ENCODE measurements at regions not wholly inside any gene's neighbourhood (a gene's known extent, or its start where the extent isn't known, plus 50 kb on each side); places are given as distances from the start of the nearest gene placed in this dataset.
"Not testable (repeated sequence)": the region's sequence is repeated elsewhere in the genome, so short reads cannot be mapped to it uniquely, and the experiment has no call there.

DNA sequence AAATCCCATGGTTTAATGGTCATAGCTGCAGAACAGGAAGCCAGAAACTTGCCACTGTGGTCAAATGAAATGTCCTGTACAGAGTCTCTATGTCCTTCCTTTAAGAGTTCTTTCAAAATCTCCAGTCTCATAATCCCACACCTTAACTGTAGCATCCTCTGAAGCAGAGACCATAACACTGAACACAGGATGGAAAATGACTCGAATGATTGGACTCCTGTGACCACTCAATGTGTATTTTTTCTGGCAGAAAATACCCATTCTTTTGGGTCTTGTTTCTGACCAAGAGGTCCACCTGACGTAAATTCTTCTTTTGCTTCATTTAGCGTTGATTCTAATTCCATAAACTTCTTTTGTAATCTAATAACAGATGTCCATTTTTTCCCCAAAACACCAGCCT is 181.4 kb upstream of the PLGLB2 start:
- DNase-seq (ENCODE audit: low read depth, low spot score); H2AFZ ChIP-seq (ENCODE audit: control insufficient read depth, low read length); H3K4me2 ChIP-seq (ENCODE audit: control insufficient read depth, extremely low read depth, insufficient read depth, low read depth, low read length); H3K79me2 ChIP-seq (ENCODE audit: control insufficient read depth, insufficient read depth, low read length); H3K27me3 ChIP-seq (ENCODE audit: control insufficient read depth, extremely low read depth, insufficient read depth, low read length); H4K20me1 ChIP-seq (ENCODE audit: control insufficient read depth, extremely low read depth, insufficient read depth, low read length); H3K9me3 ChIP-seq (ENCODE audit: control insufficient read depth, low read depth, low read length); H3K27ac ChIP-seq (ENCODE audit: control insufficient read depth, insufficient read depth, low read length); dilution Hi-C loops (cut with MboI; ENCODE audit: extremely low pct_ligation_motif_present, low sequenced_read_pairs); H3K36me3 ChIP-seq (ENCODE audit: control insufficient read depth in 2 of 2, extremely low read depth in 1 of 2, insufficient read depth in 2 of 2, low read length in 2 of 2); H3K9me1 ChIP-seq (ENCODE audit: control insufficient read depth, extremely low read depth, insufficient read depth, low read length); FAIRE-seq; H3K4me3 ChIP-seq (ENCODE audit: control insufficient read depth in 2 of 3, extremely low read depth in 1 of 3, insufficient read depth in 2 of 3, low read depth in 1 of 3, low read length in 3 of 3); H3K9ac ChIP-seq (ENCODE audit: control insufficient read depth, extremely low read depth, insufficient read depth, low read length); H3K4me1 ChIP-seq (ENCODE audit: control insufficient read depth, extremely low read depth, insufficient read depth, low read length): not testable (repeated sequence)

DNA sequence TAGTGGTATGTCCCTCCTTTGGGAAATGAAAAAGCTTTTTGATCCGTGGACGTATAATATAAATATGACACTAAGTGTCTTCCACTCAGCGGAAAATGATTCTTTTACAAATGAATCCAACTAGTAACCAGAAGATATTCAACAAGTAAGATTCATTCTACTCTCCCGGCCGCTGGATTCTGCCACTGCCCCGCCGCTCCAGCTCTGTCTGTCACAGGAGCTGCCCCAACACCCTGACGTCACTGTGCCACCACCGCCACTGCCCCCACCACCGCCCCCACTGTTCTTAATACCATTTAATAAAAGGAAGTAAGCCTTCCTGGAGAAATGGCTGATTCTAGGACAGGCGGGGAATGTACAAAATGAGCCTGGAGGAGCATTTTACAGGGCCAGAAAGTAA is 180.8 kb upstream of the PLGLB2 start:
- H3K9ac ChIP-seq (ENCODE audit: control insufficient read depth, extremely low read depth, insufficient read depth, low read length); H3K36me3 ChIP-seq (ENCODE audit: control insufficient read depth in 2 of 2, extremely low read depth in 1 of 2, insufficient read depth in 2 of 2, low read length in 2 of 2); H2AFZ ChIP-seq (ENCODE audit: control insufficient read depth, low read length); H3K9me1 ChIP-seq (ENCODE audit: control insufficient read depth, extremely low read depth, insufficient read depth, low read length); H3K4me3 ChIP-seq (ENCODE audit: control insufficient read depth in 2 of 3, extremely low read depth in 1 of 3, insufficient read depth in 2 of 3, low read depth in 1 of 3, low read length in 3 of 3); dilution Hi-C loops (cut with MboI; ENCODE audit: extremely low pct_ligation_motif_present, low sequenced_read_pairs); DNase-seq (ENCODE audit: low read depth, low spot score); H3K27me3 ChIP-seq (ENCODE audit: control insufficient read depth, extremely low read depth, insufficient read depth, low read length); H3K4me1 ChIP-seq (ENCODE audit: control insufficient read depth, extremely low read depth, insufficient read depth, low read length); H3K27ac ChIP-seq (ENCODE audit: control insufficient read depth, insufficient read depth, low read length); H4K20me1 ChIP-seq (ENCODE audit: control insufficient read depth, extremely low read depth, insufficient read depth, low read length); FAIRE-seq; H3K4me2 ChIP-seq (ENCODE audit: control insufficient read depth, extremely low read depth, insufficient read depth, low read depth, low read length); H3K79me2 ChIP-seq (ENCODE audit: control insufficient read depth, insufficient read depth, low read length); H3K9me3 ChIP-seq (ENCODE audit: control insufficient read depth, low read depth, low read length): not testable (repeated sequence)

DNA sequence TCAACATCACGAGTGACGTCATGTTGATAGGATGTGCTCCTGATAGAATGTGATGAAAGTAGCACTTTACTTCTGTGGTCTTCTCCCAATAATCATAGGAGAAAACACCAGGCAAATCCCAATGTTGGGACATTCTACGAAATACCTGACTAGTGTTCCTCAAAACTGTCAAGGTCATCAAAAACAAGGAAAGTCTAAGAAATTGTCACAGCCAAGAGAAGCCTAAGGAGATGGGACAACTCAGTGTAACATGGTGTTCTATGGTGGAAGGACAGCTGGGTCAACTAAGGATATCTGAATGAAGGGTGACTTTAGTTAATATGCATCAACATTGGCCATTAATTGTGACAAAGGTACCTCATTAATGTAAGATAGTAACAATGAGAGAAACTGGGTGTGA is 180.0 kb upstream of the PLGLB2 start:
- H2AFZ ChIP-seq (ENCODE audit: control insufficient read depth, low read length); H3K27me3 ChIP-seq (ENCODE audit: control insufficient read depth, extremely low read depth, insufficient read depth, low read length); H3K9me3 ChIP-seq (ENCODE audit: control insufficient read depth, low read depth, low read length); dilution Hi-C loops (cut with MboI; ENCODE audit: extremely low pct_ligation_motif_present, low sequenced_read_pairs); H3K4me1 ChIP-seq (ENCODE audit: control insufficient read depth, extremely low read depth, insufficient read depth, low read length); H3K36me3 ChIP-seq (ENCODE audit: control insufficient read depth in 2 of 2, extremely low read depth in 1 of 2, insufficient read depth in 2 of 2, low read length in 2 of 2); DNase-seq (ENCODE audit: low read depth, low spot score); H3K27ac ChIP-seq (ENCODE audit: control insufficient read depth, insufficient read depth, low read length); H3K79me2 ChIP-seq (ENCODE audit: control insufficient read depth, insufficient read depth, low read length); H4K20me1 ChIP-seq (ENCODE audit: control insufficient read depth, extremely low read depth, insufficient read depth, low read length); H3K9me1 ChIP-seq (ENCODE audit: control insufficient read depth, extremely low read depth, insufficient read depth, low read length); H3K4me3 ChIP-seq (ENCODE audit: control insufficient read depth in 2 of 3, extremely low read depth in 1 of 3, insufficient read depth in 2 of 3, low read depth in 1 of 3, low read length in 3 of 3); H3K9ac ChIP-seq (ENCODE audit: control insufficient read depth, extremely low read depth, insufficient read depth, low read length); H3K4me2 ChIP-seq (ENCODE audit: control insufficient read depth, extremely low read depth, insufficient read depth, low read depth, low read length): not testable (repeated sequence)
- FAIRE-seq = peak; percentile 5

- H3K36me3 ChIP-seq (ENCODE audit: control insufficient read depth in 2 of 2, extremely low read depth in 1 of 2, insufficient read depth in 2 of 2, low read length in 2 of 2); DNase-seq (ENCODE audit: low read depth, low spot score); H4K20me1 ChIP-seq (ENCODE audit: control insufficient read depth, extremely low read depth, insufficient read depth, low read length); dilution Hi-C loops (cut with MboI; ENCODE audit: extremely low pct_ligation_motif_present, low sequenced_read_pairs); H3K4me1 ChIP-seq (ENCODE audit: control insufficient read depth, extremely low read depth, insufficient read depth, low read length); H3K27ac ChIP-seq (ENCODE audit: control insufficient read depth, insufficient read depth, low read length); H3K27me3 ChIP-seq (ENCODE audit: control insufficient read depth, extremely low read depth, insufficient read depth, low read length); H3K79me2 ChIP-seq (ENCODE audit: control insufficient read depth, insufficient read depth, low read length); H3K9me1 ChIP-seq (ENCODE audit: control insufficient read depth, extremely low read depth, insufficient read depth, low read length); H3K9me3 ChIP-seq (ENCODE audit: control insufficient read depth, low read depth, low read length); H2AFZ ChIP-seq (ENCODE audit: control insufficient read depth, low read length); H3K9ac ChIP-seq (ENCODE audit: control insufficient read depth, extremely low read depth, insufficient read depth, low read length); H3K4me2 ChIP-seq (ENCODE audit: control insufficient read depth, extremely low read depth, insufficient read depth, low read depth, low read length); H3K4me3 ChIP-seq (ENCODE audit: control insufficient read depth in 2 of 3, extremely low read depth in 1 of 3, insufficient read depth in 2 of 3, low read depth in 1 of 3, low read length in 3 of 3); FAIRE-seq: not testable (repeated sequence)
These were observed 179.2 kb upstream of the PLGLB2 start for GRCh38 chr2:87568554-87569278.

GRCh38 chr2:87569689-87570397 is 178.0 kb upstream of the PLGLB2 start:
- H3K9ac ChIP-seq (ENCODE audit: control insufficient read depth, extremely low read depth, insufficient read depth, low read length); dilution Hi-C loops (cut with MboI; ENCODE audit: extremely low pct_ligation_motif_present, low sequenced_read_pairs); H3K79me2 ChIP-seq (ENCODE audit: control insufficient read depth, insufficient read depth, low read length); DNase-seq (ENCODE audit: low read depth, low spot score); H2AFZ ChIP-seq (ENCODE audit: control insufficient read depth, low read length); H3K4me3 ChIP-seq (ENCODE audit: control insufficient read depth in 2 of 3, extremely low read depth in 1 of 3, insufficient read depth in 2 of 3, low read depth in 1 of 3, low read length in 3 of 3); H3K4me2 ChIP-seq (ENCODE audit: control insufficient read depth, extremely low read depth, insufficient read depth, low read depth, low read length); FAIRE-seq; H3K9me1 ChIP-seq (ENCODE audit: control insufficient read depth, extremely low read depth, insufficient read depth, low read length); H3K27me3 ChIP-seq (ENCODE audit: control insufficient read depth, extremely low read depth, insufficient read depth, low read length); H3K4me1 ChIP-seq (ENCODE audit: control insufficient read depth, extremely low read depth, insufficient read depth, low read length); H4K20me1 ChIP-seq (ENCODE audit: control insufficient read depth, extremely low read depth, insufficient read depth, low read length); H3K36me3 ChIP-seq (ENCODE audit: control insufficient read depth in 2 of 2, extremely low read depth in 1 of 2, insufficient read depth in 2 of 2, low read length in 2 of 2); H3K9me3 ChIP-seq (ENCODE audit: control insufficient read depth, low read depth, low read length); H3K27ac ChIP-seq (ENCODE audit: control insufficient read depth, insufficient read depth, low read length): not testable (repeated sequence)
